IPS-20b (cell line): ENCODE measurements at regions not wholly inside any gene's neighbourhood (a gene's known extent, or its start where the extent isn't known, plus 50 kb on each side); places are given as distances from the start of the nearest gene placed in this dataset.
A peak's percentile ranks its signal among the peaks of the same experiment; 100 is the strongest.

Source experiments
- H3K27ac ChIP-seq: one replicate; pipeline ENCODE4 v1.5.1; 2013; ENCODE audit warnings: low read length
- H3K27me3 ChIP-seq: 2 replicates; pipeline ENCODE4 v1.6.1; 2013; ENCODE audit warnings: mild to moderate bottlenecking, low read length, inconsistent platforms; ENCODE audit not compliant: insufficient read depth
- H3K36me3 ChIP-seq: 2 replicates; pipeline ENCODE4 v1.6.1; 2013; ENCODE audit warnings: low read depth, mild to moderate bottlenecking, inconsistent platforms, low read length, moderate library complexity; ENCODE audit not compliant: insufficient read depth
- H3K4me1 ChIP-seq: 2 replicates; pipeline ENCODE4 v1.6.1; 2013; ENCODE audit warnings: mild to moderate bottlenecking, control low read depth, inconsistent platforms, low read length, moderate library complexity; ENCODE audit not compliant: insufficient read depth
- H3K4me3 ChIP-seq: 2 replicates; pipeline ENCODE4 v1.5.1; 2013; ENCODE audit warnings: mild to moderate bottlenecking, low read length, inconsistent platforms
- H3K9ac ChIP-seq: 2 replicates; pipeline ENCODE4 v1.6.1; 2013; ENCODE audit warnings: low read depth, mild to moderate bottlenecking, inconsistent platforms, low read length, moderate library complexity
- H3K9me3 ChIP-seq: 2 replicates; pipeline ENCODE4 v1.6.1; 2013; ENCODE audit warnings: mild to moderate bottlenecking, low read depth, low read length, inconsistent platforms; ENCODE audit not compliant: insufficient read depth

DNA sequence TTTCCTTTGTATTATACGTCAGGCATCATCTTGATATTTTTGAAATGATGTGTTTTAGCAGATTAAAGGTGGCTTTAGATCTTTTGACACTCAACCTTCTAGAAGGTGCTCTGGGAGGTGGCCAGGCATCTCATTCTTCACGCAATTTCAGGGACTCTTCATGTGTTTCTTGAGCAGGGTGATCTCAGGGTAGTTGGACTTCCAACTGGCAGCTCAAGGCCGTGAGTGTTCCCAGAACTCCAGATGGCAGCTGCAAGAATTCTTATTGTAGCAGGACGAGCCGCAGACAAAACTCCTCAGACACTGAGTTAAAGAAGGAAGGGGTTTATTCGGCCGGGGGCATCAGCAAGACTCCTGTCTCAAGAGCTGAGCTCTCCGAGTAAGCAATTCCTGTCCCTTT, 82.5 kb upstream of the UBAC2 start:
- Histone ChIP-seq H3K9me3 (no peaks in the 10 kb centered on the region), H3K9ac (no peak overlapping the region), H3K27me3 (peaks cover 15% of the 10 kb centered on the region)

GRCh38 chr13:99119656-99120055, 81.0 kb upstream of the UBAC2 start:
- Histone ChIP-seq H3K9me3 (no peaks in the 10 kb centered on the region), H3K4me1 (peaks cover 17% of the 10 kb centered on the region; the same call in 1 of the 2 replicates), H3K4me3 (no peak overlapping the region), H3K36me3 (no peaks in the 10 kb centered on the region), H3K9ac (no peak overlapping the region), H3K27me3 (peaks cover 28% of the 10 kb centered on the region), H3K27ac (no peak overlapping the region)

More for the DNA sequence above, 82.5 kb upstream of the UBAC2 start:
- H3K4me3 ChIP-seq, result no peak overlapping the region
- H3K4me1 ChIP-seq, result peaks cover 17% of the 10 kb centered on the region; the same call in 1 of the 2 replicates
- no peak overlapping the region for H3K27ac ChIP-seq
- H3K36me3 ChIP-seq, result no peaks in the 10 kb centered on the region

DNA sequence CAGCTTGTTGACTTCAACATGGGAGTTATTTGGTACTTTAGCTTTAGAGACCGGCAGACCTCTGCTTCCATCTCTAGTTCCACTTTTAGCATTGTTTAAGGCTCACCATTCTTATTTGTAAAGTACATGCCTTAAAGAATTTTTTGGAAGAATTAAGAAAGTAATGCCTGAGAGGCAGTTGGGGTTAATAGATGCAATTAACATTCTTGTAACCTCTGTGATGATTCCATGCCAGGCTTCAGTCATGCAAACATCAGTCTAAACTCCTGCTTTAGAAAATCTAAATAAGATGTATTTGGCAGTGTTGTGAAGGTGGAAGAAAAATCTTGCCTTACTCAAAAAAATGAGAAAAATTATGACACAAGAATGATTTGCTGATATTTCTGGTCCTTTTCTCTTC, 79.9 kb upstream of the UBAC2 start:
- Histone ChIP-seq H3K9me3 (no peaks in the 10 kb centered on the region), H3K4me1 (peaks cover 17% of the 10 kb centered on the region; the same call in 1 of the 2 replicates)

GRCh38 chr13:99122171-99122570, 78.5 kb upstream of the UBAC2 start:
- H3K27ac ChIP-seq, result no peak overlapping the region
- no peak overlapping the region for H3K4me3 ChIP-seq
- H3K4me1 ChIP-seq, result peaks cover 17% of the 10 kb centered on the region; the same call in 1 of the 2 replicates
- peaks cover 28% of the 10 kb centered on the region for H3K27me3 ChIP-seq
- no peaks in the 10 kb centered on the region for H3K36me3 ChIP-seq
- H3K9me3 ChIP-seq, result no peaks in the 10 kb centered on the region
- no peak overlapping the region for H3K9ac ChIP-seq

More for the DNA sequence above, 79.9 kb upstream of the UBAC2 start:
- Histone ChIP-seq H3K27ac (no peak overlapping the region), H3K27me3 (peaks cover 28% of the 10 kb centered on the region), H3K9ac (no peak overlapping the region), H3K4me3 (peak overlapping the region; percentile 10; the same call in 1 of the 2 replicates), H3K36me3 (no peaks in the 10 kb centered on the region)

GRCh38 chr13:99123101-99124045, 77.3 kb upstream of the UBAC2 start:
- H3K27me3 ChIP-seq, result peaks cover 28% of the 10 kb centered on the region
- H3K4me3 ChIP-seq, result no peak overlapping the region
- H3K27ac ChIP-seq, result no peak overlapping the region
- no peak overlapping the region for H3K9ac ChIP-seq
- H3K9me3 ChIP-seq, result no peaks in the 10 kb centered on the region
- no peaks in the 10 kb centered on the region for H3K36me3 ChIP-seq
- peaks cover 17% of the 10 kb centered on the region; the same call in 1 of the 2 replicates for H3K4me1 ChIP-seq

DNA sequence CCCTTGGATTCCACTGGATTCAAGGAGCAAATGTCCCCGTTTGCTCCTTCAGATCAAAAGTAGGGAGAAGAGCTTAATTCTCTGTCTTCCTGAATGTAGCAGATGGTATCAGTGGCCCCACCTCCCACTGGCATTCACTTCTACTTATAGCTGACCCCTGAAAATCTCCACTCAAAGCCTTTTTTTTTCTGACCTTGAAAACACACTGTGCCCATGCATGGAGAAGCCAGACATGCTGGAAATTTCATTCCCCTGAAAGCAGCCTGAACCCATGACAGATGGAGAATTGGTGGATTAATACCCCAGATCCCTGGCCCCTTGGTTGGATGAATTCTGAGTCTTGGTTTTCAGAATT, 76.6 kb upstream of the UBAC2 start:
- H3K27me3 ChIP-seq, result peaks cover 28% of the 10 kb centered on the region
- H3K4me1 ChIP-seq, result peaks cover 17% of the 10 kb centered on the region; the same call in 1 of the 2 replicates
- H3K9me3 ChIP-seq, result no peaks in the 10 kb centered on the region
- H3K9ac ChIP-seq, result no peak overlapping the region
- no peak overlapping the region for H3K27ac ChIP-seq
- H3K36me3 ChIP-seq, result no peaks in the 10 kb centered on the region
- no peak overlapping the region for H3K4me3 ChIP-seq

DNA sequence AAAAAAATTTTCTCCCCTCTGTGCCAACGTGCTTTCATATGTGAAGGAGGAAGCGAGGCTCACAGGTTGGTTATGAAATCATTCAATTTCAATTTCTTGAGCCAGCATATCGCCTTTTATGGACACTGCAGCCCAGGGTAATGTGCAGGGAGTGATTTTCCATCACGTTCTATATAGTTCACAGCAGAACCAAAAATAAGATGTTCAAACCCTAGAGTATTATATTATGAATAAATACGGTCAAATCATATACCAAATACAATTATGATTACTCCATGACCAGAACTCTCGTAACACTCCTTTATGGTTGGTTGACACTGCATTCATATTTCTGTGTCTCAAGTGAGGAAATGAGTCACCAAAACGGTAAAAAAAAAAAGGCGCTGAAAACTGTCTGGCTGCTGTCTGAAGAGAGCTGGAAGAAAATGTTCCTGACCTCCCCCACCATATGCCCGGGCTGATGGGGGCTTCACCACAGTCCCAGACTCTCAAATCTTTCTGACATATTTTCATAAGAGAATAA, 75.8 kb upstream of the UBAC2 start:
- Histone ChIP-seq H3K36me3 (no peaks in the 10 kb centered on the region), H3K4me3 (no peak overlapping the region), H3K27me3 (peaks cover 28% of the 10 kb centered on the region), H3K9ac (no peak overlapping the region), H3K27ac (no peak overlapping the region), H3K9me3 (no peaks in the 10 kb centered on the region), H3K4me1 (peaks cover 11% of the 10 kb centered on the region; the same call in 1 of the 2 replicates)

DNA sequence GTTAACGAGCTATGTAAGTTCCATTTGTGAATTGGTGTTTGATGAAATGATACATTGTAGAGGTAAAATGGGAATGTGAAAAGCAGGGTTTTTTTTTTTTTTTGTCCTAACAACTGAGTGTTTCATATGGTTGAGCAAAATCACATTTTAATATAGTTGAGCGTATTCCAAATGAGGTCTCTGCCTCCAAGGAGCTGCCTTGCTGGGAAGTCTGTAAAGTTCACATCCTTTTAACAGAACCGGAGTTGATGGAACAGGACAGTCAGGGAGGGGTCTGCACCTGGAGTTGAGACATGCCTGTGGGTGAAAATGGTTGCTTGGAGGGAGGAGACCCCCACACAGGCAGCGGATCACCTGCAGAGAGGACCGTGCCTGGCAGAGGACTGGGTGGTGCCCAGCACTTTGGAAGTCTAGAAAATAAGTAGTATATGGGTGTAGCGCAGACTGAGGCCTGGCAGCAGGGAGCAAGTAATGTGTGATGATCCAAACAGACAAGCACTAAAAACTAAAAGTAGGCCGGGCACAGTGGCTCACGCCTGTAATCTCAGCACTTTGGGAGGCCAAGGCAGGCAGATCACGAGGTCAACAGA, 75.2 kb upstream of the UBAC2 start:
- H3K9ac ChIP-seq, result no peak overlapping the region
- H3K4me1 ChIP-seq, result peaks cover 11% of the 10 kb centered on the region; the same call in 1 of the 2 replicates
- no peak overlapping the region for H3K4me3 ChIP-seq
- H3K36me3 ChIP-seq, result no peaks in the 10 kb centered on the region
- no peak overlapping the region for H3K27ac ChIP-seq
- peaks cover 28% of the 10 kb centered on the region for H3K27me3 ChIP-seq
- H3K9me3 ChIP-seq, result no peaks in the 10 kb centered on the region

DNA sequence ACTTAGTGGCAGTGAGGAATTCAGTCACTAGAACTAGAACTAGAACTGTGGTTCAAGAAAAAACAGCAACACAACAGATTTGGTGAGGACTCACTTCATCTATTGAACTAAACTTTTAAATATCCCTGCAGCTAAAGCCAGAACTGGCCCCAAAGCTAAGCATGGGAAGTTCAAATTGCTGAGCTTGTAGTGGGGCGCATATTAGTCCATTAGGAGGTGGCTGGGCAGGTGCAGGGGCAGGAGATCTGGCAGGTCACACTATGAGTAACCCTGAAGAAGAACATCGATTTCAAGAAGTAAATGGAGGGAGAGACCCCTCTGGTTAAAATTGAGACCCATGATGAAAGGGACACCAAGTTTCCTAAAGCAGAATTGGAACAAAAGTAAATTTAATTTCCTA, 73.8 kb upstream of the UBAC2 start:
- no peak overlapping the region for H3K9ac ChIP-seq
- no peak overlapping the region for H3K4me3 ChIP-seq
- H3K27me3 ChIP-seq, result peaks cover 26% of the 10 kb centered on the region; the same call in 1 of the 2 replicates
- H3K27ac ChIP-seq, result no peak overlapping the region
- no peaks in the 10 kb centered on the region for H3K9me3 ChIP-seq
- no peaks in the 10 kb centered on the region for H3K36me3 ChIP-seq
- no peaks in the 10 kb centered on the region; the same call in 1 of the 2 replicates for H3K4me1 ChIP-seq

DNA sequence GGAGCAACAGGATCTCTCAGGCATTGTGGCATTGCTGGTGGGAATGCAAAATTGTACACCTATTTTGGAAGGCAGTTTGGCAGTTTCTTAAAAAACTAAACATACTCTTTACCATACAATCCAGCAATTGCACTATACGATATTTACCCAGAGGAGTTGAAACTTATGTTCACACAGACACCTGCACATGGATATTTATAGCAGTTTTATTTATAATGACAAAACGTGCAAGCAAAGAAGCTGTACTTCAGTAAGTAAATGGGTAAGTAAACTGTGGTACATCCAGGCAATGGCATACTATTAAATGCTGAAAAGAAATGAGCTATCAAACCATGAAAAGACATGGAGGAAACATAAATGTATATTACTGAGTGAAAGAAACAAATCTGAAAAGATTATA, 71.6 kb upstream of the UBAC2 start:
- H3K36me3 ChIP-seq, result no peaks in the 10 kb centered on the region
- H3K9ac ChIP-seq, result no peak overlapping the region
- peaks cover 5% of the 10 kb centered on the region; the same call in 1 of the 2 replicates for H3K27me3 ChIP-seq
- H3K4me3 ChIP-seq, result no peak overlapping the region
- no peaks in the 10 kb centered on the region for H3K9me3 ChIP-seq
- H3K27ac ChIP-seq, result no peak overlapping the region
- H3K4me1 ChIP-seq, result no peaks in the 10 kb centered on the region

DNA sequence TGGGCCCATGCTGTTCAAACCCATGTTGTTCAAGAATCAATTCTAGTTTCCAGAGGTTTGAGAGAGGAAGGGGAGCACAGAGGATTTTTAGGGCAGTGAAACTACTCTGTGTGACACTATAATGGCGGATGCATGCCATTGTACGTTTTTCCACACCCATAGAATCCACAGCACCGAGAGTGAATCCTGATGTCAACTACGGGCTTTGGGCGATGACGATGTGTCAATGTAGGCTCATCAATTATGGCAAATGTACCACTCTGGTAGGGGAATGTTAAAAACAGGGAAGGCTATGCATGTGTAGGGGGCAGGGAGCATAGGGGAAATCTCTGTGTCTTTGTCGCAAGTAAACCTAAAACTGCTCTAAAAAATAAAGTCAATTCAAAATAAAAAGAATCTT, 70.7 kb upstream of the UBAC2 start:
- Histone ChIP-seq H3K36me3 (no peaks in the 10 kb centered on the region), H3K27me3 (no peaks in the 10 kb centered on the region), H3K27ac (no peak overlapping the region), H3K9ac (no peak overlapping the region), H3K4me1 (no peaks in the 10 kb centered on the region), H3K4me3 (no peak overlapping the region), H3K9me3 (no peaks in the 10 kb centered on the region)
